Neural progenitor cell (in vitro differentiated cells): ENCODE measurements at regions not wholly inside any gene's neighbourhood (a gene's known extent, or its start where the extent isn't known, plus 50 kb on each side); places are given as distances from the start of the nearest gene placed in this dataset.

Experiments used
- DNase-seq: peaks from one replicate; pipeline ENCODE4 v3.0.0-alpha.2; 2016; ENCODE audit warnings: low spot score
- H2AFZ ChIP-seq: fragments of 200-600 bp; sonication (generic); replicated peaks from 2 replicates; pipeline ENCODE4 v1.6.1; 2016; ENCODE audit warnings: antibody characterized with exemption
- H3F3A ChIP-seq: fragments of 200-600 bp; sonication (generic); 2 replicates; pipeline ENCODE4 v1.6.1; 2016; ENCODE audit warnings: antibody characterized with exemption, low read depth
- H3K27ac ChIP-seq: fragments of 200-600 bp; sonication (generic); 2 replicates; pipeline ENCODE4 v1.5.1; 2016; ENCODE audit warnings: mild to moderate bottlenecking
- H3K27me3 ChIP-seq: fragments of 200-600 bp; sonication (generic); 2 replicates; pipeline ENCODE4 v1.6.1; 2016; ENCODE audit warnings: mild to moderate bottlenecking, moderate library complexity
- H3K36me3 ChIP-seq: fragments of 200-600 bp; sonication (generic); 2 replicates; pipeline ENCODE4 v1.5.1; 2016
- H3K4me1 ChIP-seq: fragments of 200-600 bp; sonication (generic); 2 replicates; pipeline ENCODE4 v1.6.1; 2016; ENCODE audit warnings: mixed run types
- H3K4me2 ChIP-seq: fragments of 200-600 bp; sonication (generic); 2 replicates; pipeline ENCODE4 v1.6.1; 2016
- H3K4me3 ChIP-seq: fragments of 200-600 bp; sonication (generic); 2 replicates; pipeline ENCODE4 v1.5.1; 2016
- H3K79me2 ChIP-seq: fragments of 200-600 bp; sonication (generic); 2 replicates; pipeline ENCODE4 v1.6.1; 2016; ENCODE audit warnings: low read depth
- H3K9ac ChIP-seq: fragments of 200-600 bp; sonication (generic); 2 replicates; pipeline ENCODE4 v1.6.1; 2016
- H3K9me3 ChIP-seq: fragments of 200-600 bp; sonication (generic); 2 replicates; pipeline ENCODE4 v1.5.1; 2016; ENCODE audit warnings: low read depth
- H4K20me1 ChIP-seq: fragments of 200-600 bp; sonication (generic); 2 replicates; pipeline ENCODE4 v1.6.1; 2016; ENCODE audit warnings: low read depth
- H3K27ac Mint-ChIP-seq: 3 replicates; pipeline ENCODE4 v1.8.0; 2021; ENCODE audit warnings: mixed read lengths
- H3K27me3 Mint-ChIP-seq: 2 replicates; pipeline ENCODE4 v1.8.0; 2022; ENCODE audit warnings: low read depth, mild to moderate bottlenecking, inconsistent platforms, moderate library complexity, mixed read lengths; ENCODE audit not compliant: insufficient read depth
- H3K36me3 Mint-ChIP-seq: 3 replicates; pipeline ENCODE4 v1.8.0; 2021; ENCODE audit warnings: mixed read lengths
- H3K4me1 Mint-ChIP-seq: 3 replicates; pipeline ENCODE4 v1.8.0; 2021; ENCODE audit warnings: mixed read lengths
- H3K4me3 Mint-ChIP-seq: 3 replicates; pipeline ENCODE4 v1.8.0; 2021; ENCODE audit warnings: mild to moderate bottlenecking, moderate library complexity, mixed read lengths
- H3K9me3 Mint-ChIP-seq: 3 replicates; pipeline ENCODE4 v1.8.0; 2020; ENCODE audit warnings: mixed read lengths
- CTCF ChIP-seq: fragments of 200-600 bp; sonication (generic); IDR thresholded peaks from 2 replicates; pipeline ENCODE4 v1.5.1; 2017; ENCODE audit warnings: antibody characterized with exemption, mild to moderate bottlenecking
- EZH2 ChIP-seq: fragments of 200-600 bp; sonication (generic); IDR thresholded peaks from 2 replicates; pipeline ENCODE4 v1.6.1; 2017; ENCODE audit warnings: antibody characterized with exemption, mild to moderate bottlenecking, moderate library complexity
- EZH2phosphoT487 ChIP-seq: fragments of 200-600 bp; sonication (generic); IDR thresholded peaks from 2 replicates; pipeline ENCODE4 v1.6.1; 2017; ENCODE audit warnings: antibody characterized with exemption

- Histone ChIP-seq H3K9me3 (no peaks in the 10 kb centered on the region), H2AFZ (no peak overlapping the region), H3K79me2 (no peaks in the 10 kb centered on the region), H3K4me2 (no peak overlapping the region), H3K4me3 (no peak overlapping the region), H4K20me1 (no peaks in the 10 kb centered on the region), H3K9ac (no peak overlapping the region), H3K36me3 (no peaks in the 10 kb centered on the region), H3K27me3 (no peaks in the 10 kb centered on the region), H3F3A (peaks cover 19% of the 10 kb centered on the region), H3K4me1 (no peaks in the 10 kb centered on the region), H3K27ac (no peak overlapping the region)
- Mint-ChIP-seq H3K4me3 (no peak overlapping the region), H3K27ac (no peak overlapping the region), H3K9me3 (no peaks in the 10 kb centered on the region), H3K36me3 (no peaks in the 10 kb centered on the region), H3K4me1 (peaks cover 12% of the 10 kb centered on the region), H3K27me3 (peaks cover 4% of the 10 kb centered on the region)
- no peak for DNase-seq
- TF ChIP-seq EZH2 (no peak), CTCF (no peak), EZH2phosphoT487 (no peak)
Measured at GRCh38 chr5:3321119-3321760, 274.4 kb upstream of the IRX1 start.

GRCh38 chr5:3320317-3320875, 275.2 kb upstream of the IRX1 start:
- TF ChIP-seq EZH2phosphoT487 = no peak
- no peak for TF ChIP-seq CTCF
- no peak for TF ChIP-seq EZH2
- Histone ChIP-seq H3K27ac (no peak overlapping the region), H3K36me3 (no peaks in the 10 kb centered on the region), H3K9ac (no peak overlapping the region), H4K20me1 (no peaks in the 10 kb centered on the region), H3K4me2 (no peak overlapping the region), H3K4me3 (no peak overlapping the region), H3F3A (peaks cover 19% of the 10 kb centered on the region), H2AFZ (peak overlapping the region; percentile 26), H3K4me1 (no peaks in the 10 kb centered on the region), H3K79me2 (no peaks in the 10 kb centered on the region), H3K27me3 (no peaks in the 10 kb centered on the region), H3K9me3 (no peaks in the 10 kb centered on the region)
- H3K27me3 Mint-ChIP-seq = peaks cover 4% of the 10 kb centered on the region
- H3K4me1 Mint-ChIP-seq = peaks cover 4% of the 10 kb centered on the region
- H3K27ac Mint-ChIP-seq = no peak overlapping the region
- H3K9me3 Mint-ChIP-seq = no peaks in the 10 kb centered on the region
- DNase-seq = no peak
- no peak overlapping the region for H3K4me3 Mint-ChIP-seq
- H3K36me3 Mint-ChIP-seq = no peaks in the 10 kb centered on the region

GRCh38 chr5:3317051-3317795, 278.4 kb upstream of the IRX1 start:
- Histone ChIP-seq H3K27ac (no peak overlapping the region), H3F3A (no peaks in the 10 kb centered on the region), H3K4me1 (no peaks in the 10 kb centered on the region), H3K4me2 (no peak overlapping the region), H3K79me2 (no peaks in the 10 kb centered on the region), H2AFZ (no peak overlapping the region), H3K4me3 (no peak overlapping the region), H3K27me3 (no peaks in the 10 kb centered on the region), H3K36me3 (no peaks in the 10 kb centered on the region), H4K20me1 (no peaks in the 10 kb centered on the region), H3K9ac (no peak overlapping the region), H3K9me3 (no peaks in the 10 kb centered on the region)
- no peak for DNase-seq
- Mint-ChIP-seq H3K36me3 (no peaks in the 10 kb centered on the region), H3K27ac (no peak overlapping the region), H3K27me3 (peaks cover 7% of the 10 kb centered on the region), H3K9me3 (peaks cover 5% of the 10 kb centered on the region), H3K4me1 (no peaks in the 10 kb centered on the region), H3K4me3 (no peak overlapping the region)
- no peak for TF ChIP-seq EZH2
- no peak for TF ChIP-seq CTCF
- no peak for TF ChIP-seq EZH2phosphoT487
